ENCODE measurements at regions not wholly inside any gene's neighbourhood (a gene's known extent, or its start where the extent isn't known, plus 50 kb on each side); places are given as distances from the start of the nearest gene placed in this dataset.

DNA sequence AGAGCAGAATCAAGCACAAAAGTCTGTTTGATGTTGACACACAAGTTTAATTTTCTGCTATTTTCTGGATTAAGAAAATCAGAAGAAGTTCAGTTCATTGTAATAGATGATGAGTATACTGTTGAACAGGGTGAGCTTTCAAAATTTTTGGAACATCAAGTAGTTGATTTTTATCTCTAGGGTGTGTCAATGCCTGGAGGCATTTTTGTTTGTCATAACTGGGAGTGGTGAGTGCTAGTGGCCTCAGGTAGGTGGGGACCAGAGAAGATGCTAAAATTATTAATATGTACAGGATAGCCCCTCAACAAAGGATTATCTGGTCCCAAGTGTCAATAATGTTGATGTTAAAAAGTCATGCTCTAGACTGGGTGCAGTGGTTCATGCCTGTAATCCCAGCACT is 279.7 kb upstream of the GNPDA2 start:
- H3K14ac ChIP-seq (replicated peaks; ENCODE audit: low read depth, low read length): no peak overlapping the region
- H3K9me3 ChIP-seq (ENCODE audit: control insufficient read depth, insufficient read depth, low read length): peaks cover 6% of the 10 kb centered on the region; the same call in 1 of the 2 replicates
- H3K9ac ChIP-seq (ENCODE audit: low read depth, low read length): no peak overlapping the region
- in situ Hi-C loops (cut with MboI; ENCODE audit: low sequenced_read_pairs): no loop called here
- DNase-seq (no peak), ATAC-seq (ENCODE audit: low read depth) (no peak)
- H2AK5ac ChIP-seq (ENCODE audit: low read depth, low read length): no peak overlapping the region
- H3K27me3 ChIP-seq (ENCODE audit: control insufficient read depth, insufficient read depth, low read length): no peaks in the 10 kb centered on the region
- no peaks in the 10 kb centered on the region for H3K36me3 ChIP-seq (ENCODE audit: control insufficient read depth, insufficient read depth, low read length)
- dilution Hi-C loops (cut with HindIII; ENCODE audit: low sequenced_read_pairs, unreplicated experiment): no loop called here
- CTCF ChIA-PET: no interaction called here
- H2AFZ ChIP-seq (replicated peaks; ENCODE audit: low read length, poor library complexity): no peak overlapping the region
- no peak overlapping the region for H2BK15ac ChIP-seq (ENCODE audit: low read depth, low read length)
- H3K23ac ChIP-seq (ENCODE audit: low read depth, low read length): no peak overlapping the region
- no peak overlapping the region for H4K8ac ChIP-seq (ENCODE audit: low read depth in 2 of 2, low read length in 2 of 2)
- no peak overlapping the region for H2BK20ac ChIP-seq (ENCODE audit: low read depth, low read length)
- H2BK120ac ChIP-seq (ENCODE audit: low read depth, low read length): no peak overlapping the region
- H3K79me1 ChIP-seq (ENCODE audit: low read depth in 1 of 2, low read length in 2 of 2): no peaks in the 10 kb centered on the region
- H3K56ac ChIP-seq (ENCODE audit: extremely low read depth, insufficient read depth, low read length): no peak overlapping the region
- H3K9me1 ChIP-seq (ENCODE audit: insufficient read depth, low read length): no peaks in the 10 kb centered on the region
- intact Hi-C loops (cut with micrococcal nuclease): no loop called here
- H4K91ac ChIP-seq (ENCODE audit: insufficient read depth, low read depth, low read length): no peak overlapping the region
- no peak overlapping the region for H3K4me2 ChIP-seq (ENCODE audit: low read depth, low read length)
- no TSS peak for BruUV-seq (replicated peaks)
- no peak overlapping the region for H3K18ac ChIP-seq (ENCODE audit: low read depth, low read length)
- H3K27ac ChIP-seq (ENCODE audit: insufficient read depth, low read length): no peak overlapping the region
- POLR2A ChIA-PET (ENCODE audit: unreplicated experiment): no interaction called here
- H3K4ac ChIP-seq (ENCODE audit: low read depth, low read length): no peak overlapping the region
- no peak overlapping the region for H2BK5ac ChIP-seq (ENCODE audit: low read depth, low read length, poor library complexity, severe bottlenecking)
- H3K4me3 ChIP-seq (ENCODE audit: insufficient read depth, low read depth, low read length): no peak overlapping the region
- H2AK9ac ChIP-seq (replicated peaks; ENCODE audit: low read depth, low read length, poor library complexity): no peak overlapping the region
- no peaks in the 10 kb centered on the region for H3K4me1 ChIP-seq (ENCODE audit: control insufficient read depth, insufficient read depth, low read length)
- H4K5ac ChIP-seq (ENCODE audit: low read depth, low read length): no peak overlapping the region
- TF ChIP-seq CTCF (conservative IDR thresholded peaks at IDR 0.05; ENCODE audit: low read depth, low read length): no peak
- TF ChIP-seq SMC3 (IDR thresholded peaks at IDR 0.05; ENCODE audit: low read depth, low read length): no peak
- no peak for TF ChIP-seq RAD21 (IDR thresholded peaks at IDR 0.05; ENCODE audit: low read length)
- TF ChIP-seq BHLHE40 (IDR thresholded peaks at IDR 0.05; ENCODE audit: low read depth, low read length): no peak
- TF ChIP-seq NFE2L2 (IDR thresholded peaks at IDR 0.05; ENCODE audit: low read depth, low read length): no peak
- TF ChIP-seq RFX5 (IDR thresholded peaks at IDR 0.05; ENCODE audit: low read depth, low read length): no peak
- TF ChIP-seq FOS (IDR thresholded peaks at IDR 0.05; ENCODE audit: low read depth, low read length): no peak
- no peaks in the 10 kb centered on the region for H4K20me1 ChIP-seq (ENCODE audit: insufficient read depth, low read length)

Measured in IMR-90 (cell line).